ENCODE measurements at regions not wholly inside any gene's neighbourhood (a gene's known extent, or its start where the extent isn't known, plus 50 kb on each side); places are given as distances from the start of the nearest gene placed in this dataset.
A peak's percentile ranks its signal among the peaks of the same experiment; 100 is the strongest.

DNA sequence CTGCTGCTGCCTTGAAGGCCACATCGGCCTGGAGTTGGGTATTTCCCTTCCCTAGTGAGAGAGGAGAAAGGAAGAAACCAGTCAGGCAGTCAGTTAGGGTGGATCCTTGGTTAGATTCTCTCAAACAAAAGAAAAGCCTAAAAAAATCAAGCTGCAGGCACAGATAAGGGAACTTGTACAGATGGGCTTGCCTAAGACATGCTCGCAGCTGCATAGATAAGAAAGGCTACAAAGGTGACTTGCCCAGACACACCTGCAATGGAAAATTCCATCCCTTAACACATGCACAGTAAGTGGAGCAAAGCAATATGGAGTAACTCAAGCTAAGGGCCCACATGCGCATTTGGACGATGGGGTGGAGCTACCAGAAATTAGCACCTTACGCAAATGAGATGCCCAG, 199.7 kb upstream of the ARPP21 start:
- Histone ChIP-seq H3K9ac (ENCODE audit: low read length) (no peak overlapping the region), H2AFZ (ENCODE audit: low read depth, low read length) (no peak overlapping the region), H3K27me3 (ENCODE audit: low read depth, low read length) (no peaks in the 10 kb centered on the region), H3K9me3 (ENCODE audit: insufficient read depth, low read length) (no peaks in the 10 kb centered on the region), H3K36me3 (replicated peaks; ENCODE audit: low read depth, low read length) (no peaks in the 10 kb centered on the region), H3K27ac (ENCODE audit: low read length) (no peak overlapping the region), H3K4me3 (ENCODE audit: low read length) (no peak overlapping the region), H4K20me1 (ENCODE audit: insufficient read depth, low read length) (no peaks in the 10 kb centered on the region), H3K79me2 (ENCODE audit: low read length) (no peaks in the 10 kb centered on the region), H3K4me2 (ENCODE audit: low read length) (no peak overlapping the region), H3K4me1 (ENCODE audit: low read length) (no peaks in the 10 kb centered on the region)
- TF ChIP-seq, protein P1, sequence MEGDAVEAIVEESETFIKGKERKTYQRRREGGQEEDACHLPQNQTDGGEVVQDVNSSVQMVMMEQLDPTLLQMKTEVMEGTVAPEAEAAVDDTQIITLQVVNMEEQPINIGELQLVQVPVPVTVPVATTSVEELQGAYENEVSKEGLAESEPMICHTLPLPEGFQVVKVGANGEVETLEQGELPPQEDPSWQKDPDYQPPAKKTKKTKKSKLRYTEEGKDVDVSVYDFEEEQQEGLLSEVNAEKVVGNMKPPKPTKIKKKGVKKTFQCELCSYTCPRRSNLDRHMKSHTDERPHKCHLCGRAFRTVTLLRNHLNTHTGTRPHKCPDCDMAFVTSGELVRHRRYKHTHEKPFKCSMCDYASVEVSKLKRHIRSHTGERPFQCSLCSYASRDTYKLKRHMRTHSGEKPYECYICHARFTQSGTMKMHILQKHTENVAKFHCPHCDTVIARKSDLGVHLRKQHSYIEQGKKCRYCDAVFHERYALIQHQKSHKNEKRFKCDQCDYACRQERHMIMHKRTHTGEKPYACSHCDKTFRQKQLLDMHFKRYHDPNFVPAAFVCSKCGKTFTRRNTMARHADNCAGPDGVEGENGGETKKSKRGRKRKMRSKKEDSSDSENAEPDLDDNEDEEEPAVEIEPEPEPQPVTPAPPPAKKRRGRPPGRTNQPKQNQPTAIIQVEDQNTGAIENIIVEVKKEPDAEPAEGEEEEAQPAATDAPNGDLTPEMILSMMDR (IDR thresholded peaks at IDR 0.05; ENCODE audit: low read depth, low read length) = no peak
- TF ChIP-seq EZH2phosphoT487 (IDR thresholded peaks at IDR 0.05; ENCODE audit: low read depth) = no peak

DNA sequence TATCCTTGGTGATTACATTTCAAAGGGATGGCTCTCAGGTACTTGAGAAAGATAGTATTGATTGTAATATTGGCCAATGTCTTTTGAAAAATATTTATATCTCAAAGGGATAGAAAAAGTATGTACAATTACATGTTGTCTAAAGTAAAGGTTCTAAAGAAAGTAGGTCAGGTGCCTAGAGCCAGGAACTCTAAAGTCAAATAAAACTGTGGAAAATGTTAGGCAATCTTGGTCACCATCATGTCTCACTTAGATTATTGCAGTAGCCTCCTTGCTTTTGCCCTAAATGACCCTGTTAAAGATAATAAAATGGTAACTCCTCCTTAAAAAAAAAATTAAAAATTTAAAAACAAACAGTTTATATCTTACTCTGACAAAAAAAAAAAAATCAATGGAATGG, 198.5 kb upstream of the ARPP21 start:
- Histone ChIP-seq H3K27me3 (ENCODE audit: low read depth, low read length) (no peaks in the 10 kb centered on the region), H3K4me3 (ENCODE audit: low read length) (no peak overlapping the region), H3K4me2 (ENCODE audit: low read length) (no peak overlapping the region), H3K79me2 (ENCODE audit: low read length) (no peaks in the 10 kb centered on the region), H3K9me3 (ENCODE audit: insufficient read depth, low read length) (no peaks in the 10 kb centered on the region), H3K36me3 (replicated peaks; ENCODE audit: low read depth, low read length) (no peaks in the 10 kb centered on the region), H2AFZ (ENCODE audit: low read depth, low read length) (no peak overlapping the region), H3K4me1 (ENCODE audit: low read length) (no peaks in the 10 kb centered on the region), H3K27ac (ENCODE audit: low read length) (no peak overlapping the region), H4K20me1 (ENCODE audit: insufficient read depth, low read length) (no peaks in the 10 kb centered on the region), H3K9ac (ENCODE audit: low read length) (no peak overlapping the region)
- TF ChIP-seq, protein P1 (IDR thresholded peaks at IDR 0.05; ENCODE audit: low read depth, low read length) = no peak
- TF ChIP-seq EZH2phosphoT487 (IDR thresholded peaks at IDR 0.05; ENCODE audit: low read depth) = no peak

DNA sequence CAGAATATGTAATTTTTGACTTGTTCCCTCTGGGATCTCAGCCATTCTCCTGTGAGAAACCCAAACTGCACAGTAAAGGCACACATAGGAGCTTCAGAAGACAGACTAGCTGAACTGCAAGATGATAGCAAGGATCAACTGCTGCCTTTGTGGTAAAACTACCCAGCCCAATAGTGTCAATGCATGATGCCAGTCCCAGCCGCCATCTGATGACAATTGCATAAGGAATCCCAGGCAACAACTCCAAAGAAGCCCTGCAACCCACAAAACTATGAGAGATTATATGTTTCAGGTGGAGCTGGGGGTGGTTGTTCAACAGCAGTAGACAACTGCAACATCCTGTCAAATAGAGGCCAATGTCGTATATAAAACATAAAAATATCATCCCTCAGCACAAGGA, 192.4 kb upstream of the ARPP21 start:
- H3K27ac ChIP-seq (ENCODE audit: low read length) = no peak overlapping the region
- no peaks in the 10 kb centered on the region for H3K9me3 ChIP-seq (ENCODE audit: insufficient read depth, low read length)
- TF ChIP-seq, protein P1 (IDR thresholded peaks at IDR 0.05; ENCODE audit: low read depth, low read length) = no peak
- TF ChIP-seq EZH2phosphoT487 (IDR thresholded peaks at IDR 0.05; ENCODE audit: low read depth) = no peak
- no peaks in the 10 kb centered on the region for H4K20me1 ChIP-seq (ENCODE audit: insufficient read depth, low read length)
- no peak overlapping the region for H3K4me2 ChIP-seq (ENCODE audit: low read length)
- H3K4me3 ChIP-seq (ENCODE audit: low read length) = no peak overlapping the region
- no peaks in the 10 kb centered on the region for H3K4me1 ChIP-seq (ENCODE audit: low read length)
- H3K36me3 ChIP-seq (replicated peaks; ENCODE audit: low read depth, low read length) = no peaks in the 10 kb centered on the region
- H3K79me2 ChIP-seq (ENCODE audit: low read length) = no peaks in the 10 kb centered on the region
- H3K9ac ChIP-seq (ENCODE audit: low read length) = no peak overlapping the region
- H2AFZ ChIP-seq (ENCODE audit: low read depth, low read length) = peak overlapping the region; percentile 52; the same call in 1 of the 2 replicates
- H3K27me3 ChIP-seq (ENCODE audit: low read depth, low read length) = no peaks in the 10 kb centered on the region

DNA sequence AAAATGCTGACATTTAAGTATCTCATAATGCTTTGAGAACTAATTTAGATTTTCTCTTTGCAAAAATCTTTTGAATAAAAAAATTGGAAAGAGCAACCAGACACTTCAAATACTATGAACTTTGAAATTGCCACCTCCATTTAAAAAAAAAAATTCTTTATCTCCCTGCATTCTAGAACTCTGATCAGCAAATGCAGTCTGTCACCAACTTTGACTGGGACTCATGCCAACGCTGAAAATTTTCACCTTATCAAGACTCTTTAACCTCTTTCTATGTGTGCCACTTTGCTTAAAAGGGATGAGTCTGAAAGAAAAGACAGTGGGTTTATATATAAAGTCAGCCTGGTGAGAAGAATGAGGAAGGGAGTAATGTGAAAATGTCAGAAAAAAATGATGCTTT, 191.2 kb upstream of the ARPP21 start:
- TF ChIP-seq, protein P1 (IDR thresholded peaks at IDR 0.05; ENCODE audit: low read depth, low read length) = no peak
- no peak for TF ChIP-seq EZH2phosphoT487 (IDR thresholded peaks at IDR 0.05; ENCODE audit: low read depth)
- H3K36me3 ChIP-seq (replicated peaks; ENCODE audit: low read depth, low read length) = no peaks in the 10 kb centered on the region
- no peaks in the 10 kb centered on the region for H3K79me2 ChIP-seq (ENCODE audit: low read length)
- no peak overlapping the region for H2AFZ ChIP-seq (ENCODE audit: low read depth, low read length)
- no peak overlapping the region for H3K4me2 ChIP-seq (ENCODE audit: low read length)
- H3K9ac ChIP-seq (ENCODE audit: low read length) = no peak overlapping the region
- no peaks in the 10 kb centered on the region for H3K4me1 ChIP-seq (ENCODE audit: low read length)
- no peaks in the 10 kb centered on the region for H3K9me3 ChIP-seq (ENCODE audit: insufficient read depth, low read length)
- H3K27ac ChIP-seq (ENCODE audit: low read length) = no peak overlapping the region
- H3K27me3 ChIP-seq (ENCODE audit: low read depth, low read length) = no peaks in the 10 kb centered on the region
- H3K4me3 ChIP-seq (ENCODE audit: low read length) = no peak overlapping the region
- no peaks in the 10 kb centered on the region for H4K20me1 ChIP-seq (ENCODE audit: insufficient read depth, low read length)
